Nephron progenitor cell (in vitro differentiated cells): ENCODE measurements at regions not wholly inside any gene's neighbourhood (a gene's known extent, or its start where the extent isn't known, plus 50 kb on each side); places are given as distances from the start of the nearest gene placed in this dataset.
"Not testable (repeated sequence)": the region's sequence is repeated elsewhere in the genome, so short reads cannot be mapped to it uniquely, and the experiment has no call there.

Experiments
- DNase-seq: peaks from one replicate; pipeline ENCODE4 v3.0.0; 2021
- H3K27ac Mint-ChIP-seq: 2 replicates; pipeline ENCODE4 v1.8.0; 2021; ENCODE audit warnings: mild to moderate bottlenecking, moderate library complexity, mixed read lengths
- H3K27me3 Mint-ChIP-seq: 2 replicates; pipeline ENCODE4 v1.8.0; 2021; ENCODE audit warnings: mild to moderate bottlenecking, low read depth, mixed read lengths; ENCODE audit not compliant: poor library complexity
- H3K36me3 Mint-ChIP-seq: 2 replicates; pipeline ENCODE4 v1.8.0; 2021; ENCODE audit warnings: low read depth, mixed read lengths
- H3K4me1 Mint-ChIP-seq: 2 replicates; pipeline ENCODE4 v1.8.0; 2021; ENCODE audit warnings: mixed read lengths
- H3K4me3 Mint-ChIP-seq: 2 replicates; pipeline ENCODE4 v1.8.0; 2021; ENCODE audit warnings: mild to moderate bottlenecking, moderate library complexity, mixed read lengths
- H3K9me3 Mint-ChIP-seq: 2 replicates; pipeline ENCODE4 v1.8.0; 2021; ENCODE audit warnings: mild to moderate bottlenecking, moderate library complexity, mixed read lengths
- TF ChIP-seq, protein P1 (sequence below): fragments of 200-600 bp; sonication (generic); IDR thresholded peaks from 2 replicates; pipeline ENCODE4 v1.5.0; 2021; ENCODE audit warnings: antibody characterized with exemption

GRCh38 chr12:88865537-88865936 lies 285.3 kb upstream of the KITLG start:
- Mint-ChIP-seq H3K27ac (no peak overlapping the region), H3K36me3 (no peaks in the 10 kb centered on the region), H3K9me3 (no peaks in the 10 kb centered on the region), H3K4me3 (no peak overlapping the region), H3K27me3 (no peaks in the 10 kb centered on the region), H3K4me1 (no peaks in the 10 kb centered on the region)
- TF ChIP-seq, protein P1, sequence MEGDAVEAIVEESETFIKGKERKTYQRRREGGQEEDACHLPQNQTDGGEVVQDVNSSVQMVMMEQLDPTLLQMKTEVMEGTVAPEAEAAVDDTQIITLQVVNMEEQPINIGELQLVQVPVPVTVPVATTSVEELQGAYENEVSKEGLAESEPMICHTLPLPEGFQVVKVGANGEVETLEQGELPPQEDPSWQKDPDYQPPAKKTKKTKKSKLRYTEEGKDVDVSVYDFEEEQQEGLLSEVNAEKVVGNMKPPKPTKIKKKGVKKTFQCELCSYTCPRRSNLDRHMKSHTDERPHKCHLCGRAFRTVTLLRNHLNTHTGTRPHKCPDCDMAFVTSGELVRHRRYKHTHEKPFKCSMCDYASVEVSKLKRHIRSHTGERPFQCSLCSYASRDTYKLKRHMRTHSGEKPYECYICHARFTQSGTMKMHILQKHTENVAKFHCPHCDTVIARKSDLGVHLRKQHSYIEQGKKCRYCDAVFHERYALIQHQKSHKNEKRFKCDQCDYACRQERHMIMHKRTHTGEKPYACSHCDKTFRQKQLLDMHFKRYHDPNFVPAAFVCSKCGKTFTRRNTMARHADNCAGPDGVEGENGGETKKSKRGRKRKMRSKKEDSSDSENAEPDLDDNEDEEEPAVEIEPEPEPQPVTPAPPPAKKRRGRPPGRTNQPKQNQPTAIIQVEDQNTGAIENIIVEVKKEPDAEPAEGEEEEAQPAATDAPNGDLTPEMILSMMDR, result no peak
- no peak for DNase-seq

DNA sequence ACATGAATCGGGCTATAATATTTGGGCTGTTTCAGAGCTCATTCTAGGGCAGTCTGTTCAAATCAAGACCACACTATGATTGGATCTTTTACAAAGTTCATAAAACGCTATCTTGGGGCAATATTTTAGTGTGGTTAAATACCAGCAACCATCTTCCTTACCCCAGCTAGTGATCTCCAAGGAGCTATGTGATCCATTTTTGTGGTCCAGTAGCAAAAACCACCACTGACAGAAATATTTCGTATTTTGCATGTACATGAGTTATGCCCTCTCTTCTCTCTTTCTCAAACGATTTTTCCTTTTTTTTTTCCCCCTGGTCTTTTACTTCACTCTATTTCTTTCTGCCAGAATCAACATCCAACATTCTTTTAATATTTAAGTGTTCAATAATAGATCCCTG lies 280.6 kb upstream of the KITLG start:
- H3K4me1 Mint-ChIP-seq, result no peaks in the 10 kb centered on the region
- no peak overlapping the region for H3K4me3 Mint-ChIP-seq
- TF ChIP-seq, protein P1, result no peak
- H3K27ac Mint-ChIP-seq, result no peak overlapping the region
- H3K36me3 Mint-ChIP-seq, result no peaks in the 10 kb centered on the region
- H3K9me3 Mint-ChIP-seq, result no peaks in the 10 kb centered on the region
- H3K27me3 Mint-ChIP-seq, result no peaks in the 10 kb centered on the region
- DNase-seq, result no peak

GRCh38 chr12:88856201-88856600 lies 275.9 kb upstream of the KITLG start:
- H3K27me3 Mint-ChIP-seq, result no peaks in the 10 kb centered on the region
- H3K27ac Mint-ChIP-seq, result no peak overlapping the region
- TF ChIP-seq, protein P1, result no peak
- no peak for DNase-seq
- no peaks in the 10 kb centered on the region for H3K36me3 Mint-ChIP-seq
- H3K9me3 Mint-ChIP-seq, result no peaks in the 10 kb centered on the region
- H3K4me1 Mint-ChIP-seq, result no peaks in the 10 kb centered on the region
- H3K4me3 Mint-ChIP-seq, result no peak overlapping the region

- Mint-ChIP-seq H3K4me1 (no peaks in the 10 kb centered on the region), H3K27me3 (no peaks in the 10 kb centered on the region), H3K9me3 (peaks cover 5% of the 10 kb centered on the region), H3K4me3 (no peak overlapping the region), H3K36me3 (no peaks in the 10 kb centered on the region), H3K27ac (no peak overlapping the region)
- TF ChIP-seq, protein P1, result no peak
- DNase-seq, result no peak
These were observed 275.0 kb upstream of the KITLG start for GRCh38 chr12:88855301-88855700.

GRCh38 chr12:88854260-88854659 lies 274.0 kb upstream of the KITLG start:
- H3K4me1 Mint-ChIP-seq, result no peaks in the 10 kb centered on the region
- no peaks in the 10 kb centered on the region for H3K36me3 Mint-ChIP-seq
- no peak overlapping the region for H3K4me3 Mint-ChIP-seq
- no peak for DNase-seq
- TF ChIP-seq, protein P1, result no peak
- H3K9me3 Mint-ChIP-seq, result peaks cover 15% of the 10 kb centered on the region
- H3K27ac Mint-ChIP-seq, result no peak overlapping the region
- no peaks in the 10 kb centered on the region for H3K27me3 Mint-ChIP-seq

GRCh38 chr12:88847246-88847645 lies 267.0 kb upstream of the KITLG start:
- H3K4me3 Mint-ChIP-seq, DNase-seq, H3K27me3 Mint-ChIP-seq, H3K36me3 Mint-ChIP-seq, H3K27ac Mint-ChIP-seq, H3K4me1 Mint-ChIP-seq: not testable (repeated sequence)
- H3K9me3 Mint-ChIP-seq, result peaks cover 21% of the 10 kb centered on the region
